GM12872 (cell line): ENCODE measurements at regions not wholly inside any gene's neighbourhood (a gene's known extent, or its start where the extent isn't known, plus 50 kb on each side); places are given as distances from the start of the nearest gene placed in this dataset.

ENCODE experiments used
- TF ChIP-seq, protein P1 (sequence below): IDR thresholded peaks from 3 replicates; pipeline ENCODE4 v1.5.1; 2011; ENCODE audit warnings: low read depth, mild to moderate bottlenecking, low read length, moderate library complexity; ENCODE audit not compliant: insufficient read depth

DNA sequence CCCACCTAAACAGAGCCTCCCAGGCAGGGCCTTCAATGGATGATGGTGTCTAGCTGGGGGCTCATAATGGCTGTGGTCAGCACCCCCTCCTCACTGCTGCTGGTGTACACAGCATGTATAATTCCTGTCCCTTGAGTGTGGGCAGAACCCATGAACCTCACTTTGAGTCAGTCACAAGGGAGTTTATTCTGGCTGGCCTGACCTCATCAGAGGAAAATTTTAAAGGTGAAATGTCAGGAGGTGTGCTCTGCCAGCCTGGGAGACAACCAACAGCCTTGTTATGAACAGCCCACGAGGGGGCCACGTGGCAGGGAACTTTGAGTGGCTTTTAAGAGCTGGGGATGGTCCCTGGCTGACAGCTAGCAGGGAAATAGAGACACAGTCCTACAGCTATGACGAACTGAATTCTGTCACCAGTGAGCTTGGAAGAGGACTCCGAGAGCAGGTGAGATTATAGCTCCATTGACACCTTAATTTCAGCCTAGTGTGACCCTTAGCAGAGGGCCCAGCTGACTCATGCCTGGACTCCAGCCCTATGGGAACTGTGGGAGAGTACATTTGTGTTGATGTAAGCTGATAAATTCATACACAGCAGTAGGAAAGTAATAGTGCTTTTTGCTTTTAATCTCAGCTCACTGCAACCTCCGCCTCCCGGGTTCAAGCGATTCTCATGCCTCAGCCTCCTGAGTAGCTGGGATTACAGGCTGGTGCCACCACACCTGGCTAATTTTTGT lies 73.5 kb upstream of the RUNX3 start:
- TF ChIP-seq, protein P1, sequence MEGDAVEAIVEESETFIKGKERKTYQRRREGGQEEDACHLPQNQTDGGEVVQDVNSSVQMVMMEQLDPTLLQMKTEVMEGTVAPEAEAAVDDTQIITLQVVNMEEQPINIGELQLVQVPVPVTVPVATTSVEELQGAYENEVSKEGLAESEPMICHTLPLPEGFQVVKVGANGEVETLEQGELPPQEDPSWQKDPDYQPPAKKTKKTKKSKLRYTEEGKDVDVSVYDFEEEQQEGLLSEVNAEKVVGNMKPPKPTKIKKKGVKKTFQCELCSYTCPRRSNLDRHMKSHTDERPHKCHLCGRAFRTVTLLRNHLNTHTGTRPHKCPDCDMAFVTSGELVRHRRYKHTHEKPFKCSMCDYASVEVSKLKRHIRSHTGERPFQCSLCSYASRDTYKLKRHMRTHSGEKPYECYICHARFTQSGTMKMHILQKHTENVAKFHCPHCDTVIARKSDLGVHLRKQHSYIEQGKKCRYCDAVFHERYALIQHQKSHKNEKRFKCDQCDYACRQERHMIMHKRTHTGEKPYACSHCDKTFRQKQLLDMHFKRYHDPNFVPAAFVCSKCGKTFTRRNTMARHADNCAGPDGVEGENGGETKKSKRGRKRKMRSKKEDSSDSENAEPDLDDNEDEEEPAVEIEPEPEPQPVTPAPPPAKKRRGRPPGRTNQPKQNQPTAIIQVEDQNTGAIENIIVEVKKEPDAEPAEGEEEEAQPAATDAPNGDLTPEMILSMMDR: no peak

DNA sequence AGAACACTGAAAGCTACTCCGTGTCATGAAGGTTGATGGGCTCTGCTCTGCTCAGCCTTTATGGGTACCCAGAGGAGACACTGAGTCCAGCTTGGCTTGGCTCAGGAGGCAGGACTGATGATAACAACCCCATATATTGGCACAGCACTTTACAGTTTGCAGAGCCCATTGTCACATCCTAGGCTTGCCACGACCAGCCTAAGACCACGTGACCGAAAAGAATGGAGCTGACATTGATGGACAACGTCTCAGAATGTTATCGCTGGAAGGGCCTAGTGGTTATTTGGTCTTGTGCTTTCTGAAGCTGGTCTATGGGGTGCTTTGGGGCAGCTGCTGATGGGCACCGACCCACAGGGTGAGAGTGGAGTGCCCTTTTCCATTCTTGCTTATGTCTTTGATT lies 72.9 kb upstream of the RUNX3 start:
- TF ChIP-seq, protein P1: no peak

DNA sequence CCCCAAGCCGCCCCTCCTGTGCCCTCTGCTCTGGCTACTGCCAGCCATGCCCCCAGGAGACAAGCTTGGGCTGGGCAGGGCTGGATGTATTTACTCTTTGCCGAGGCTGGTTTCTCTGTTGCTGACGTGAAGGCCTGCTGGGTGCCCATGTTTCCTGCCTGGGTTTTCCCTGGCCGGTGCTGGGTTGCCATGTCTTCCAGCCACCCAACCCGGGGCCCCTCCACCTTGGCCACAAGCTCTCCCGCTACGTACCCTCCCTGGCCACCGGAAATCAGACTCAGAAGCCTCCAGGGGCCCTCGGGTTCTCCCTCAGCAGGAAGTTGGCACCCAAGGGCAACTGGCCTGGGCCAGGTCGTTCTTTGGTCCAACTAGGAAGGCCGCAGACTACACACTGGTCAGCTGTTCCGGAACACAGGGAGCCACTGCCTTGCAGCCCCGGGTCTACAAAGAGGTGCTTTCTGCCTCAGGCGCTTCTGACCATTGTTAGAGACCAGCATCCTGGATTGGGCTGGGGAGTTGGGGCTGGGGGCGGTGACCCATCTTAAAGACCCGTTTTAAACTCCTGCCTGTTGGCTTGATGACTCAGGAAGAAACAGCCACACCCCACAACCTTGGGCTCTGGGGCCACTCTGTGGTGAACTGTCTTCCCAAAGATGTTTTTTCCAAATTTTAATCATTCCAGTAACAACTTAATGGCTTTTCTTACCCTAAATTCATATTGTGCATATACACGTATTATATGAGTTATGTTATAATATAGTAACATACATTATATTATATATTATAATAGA lies 71.2 kb upstream of the RUNX3 start:
- TF ChIP-seq, protein P1: no peak

DNA sequence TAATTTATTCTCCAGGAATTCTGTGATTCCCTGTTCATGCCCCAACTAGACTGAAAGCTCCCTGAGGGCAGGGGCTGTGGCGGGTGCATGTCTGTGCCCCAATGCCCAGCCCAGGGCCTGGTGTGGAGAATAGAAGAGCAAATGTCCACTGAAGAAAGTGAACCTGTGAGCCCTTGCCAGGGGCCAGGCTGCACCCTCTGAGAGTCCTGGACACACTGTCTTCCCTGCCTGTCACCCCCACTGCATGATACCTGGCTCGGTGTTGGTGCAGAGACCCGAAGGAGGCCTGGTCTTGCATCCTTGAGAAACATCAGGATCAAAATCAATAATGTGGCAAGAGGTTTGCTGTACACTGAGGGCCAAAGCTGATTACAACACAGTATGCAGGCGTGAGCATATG lies 69.8 kb upstream of the RUNX3 start:
- TF ChIP-seq, protein P1: no peak

DNA sequence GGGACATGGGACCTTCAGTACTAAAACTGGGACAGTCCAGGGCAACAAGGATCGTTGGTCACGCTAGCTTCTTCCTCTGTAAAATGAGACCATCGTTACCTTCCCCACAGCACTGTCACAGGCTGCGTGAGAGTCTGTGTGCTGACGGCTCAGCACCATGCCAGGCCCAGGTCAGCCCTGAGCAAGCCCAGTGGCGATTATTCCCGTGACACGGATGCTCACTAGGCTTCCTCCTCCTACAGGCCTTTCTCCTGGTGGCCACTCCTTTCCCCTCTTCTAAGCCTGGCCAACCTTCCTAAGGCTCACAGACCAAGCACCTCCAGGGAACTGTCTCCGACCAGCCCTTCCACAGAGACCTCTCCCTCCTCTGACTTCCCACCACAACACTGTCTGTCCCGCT lies 69.3 kb upstream of the RUNX3 start:
- TF ChIP-seq, protein P1: no peak

DNA sequence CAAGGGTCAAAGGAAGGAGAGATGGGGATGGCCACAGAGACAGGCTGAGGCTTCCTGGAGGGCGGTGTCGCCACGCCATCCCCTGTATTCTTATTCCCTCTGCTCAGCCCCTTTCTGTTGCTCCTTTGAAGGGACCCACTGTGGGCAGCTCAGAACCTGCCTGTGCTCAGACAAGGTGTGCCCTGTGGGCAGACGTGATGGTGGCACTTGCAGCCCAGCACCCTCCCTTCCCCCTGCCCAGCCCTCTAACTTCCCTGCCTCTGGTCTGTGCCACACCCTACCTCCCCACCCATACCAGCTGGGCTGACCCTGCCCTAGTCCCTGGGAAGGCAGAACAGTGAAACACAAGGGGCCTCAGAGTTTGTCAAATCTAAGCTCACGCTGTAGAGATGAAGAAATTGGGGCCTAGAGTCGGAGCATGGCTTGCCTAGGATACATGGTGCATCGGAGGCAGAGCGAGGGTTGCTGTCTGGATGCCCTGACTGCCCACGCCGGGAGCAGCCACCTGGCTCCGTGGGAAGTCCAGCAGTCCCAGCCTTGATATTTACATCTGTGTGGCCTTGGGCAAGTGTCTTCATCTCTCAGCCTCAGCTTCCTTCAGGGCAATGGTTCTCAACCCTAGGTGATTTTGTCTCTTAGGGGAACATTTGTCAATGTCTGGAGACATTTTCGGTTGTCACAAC lies 68.6 kb upstream of the RUNX3 start:
- TF ChIP-seq, protein P1: no peak
